ENCODE measurements at regions not wholly inside any gene's neighbourhood (a gene's known extent, or its start where the extent isn't known, plus 50 kb on each side); places are given as distances from the start of the nearest gene placed in this dataset.
A peak's percentile ranks its signal among the peaks of the same experiment; 100 is the strongest.

DNA sequence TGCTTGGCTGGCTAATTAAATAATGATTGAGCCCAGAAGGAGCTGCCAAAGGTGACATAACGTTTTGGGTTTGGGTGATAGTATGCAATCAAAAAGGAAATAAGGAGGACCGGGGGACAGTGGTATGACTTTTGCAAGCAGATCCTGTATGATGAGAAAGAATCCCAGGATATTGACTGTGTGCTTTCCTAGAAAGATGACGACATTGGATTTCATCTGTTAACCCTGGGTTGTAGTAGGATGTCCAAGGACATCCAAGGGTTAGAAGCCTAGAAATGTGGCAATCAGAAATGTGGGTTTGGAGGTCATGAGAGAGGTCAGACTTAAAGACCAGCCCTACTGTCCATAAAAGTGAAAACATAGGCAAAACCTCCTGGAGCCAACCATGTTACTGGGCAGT lies 50.3 kb upstream of the HMHB1 start:
- DNase-seq, result no peak

DNA sequence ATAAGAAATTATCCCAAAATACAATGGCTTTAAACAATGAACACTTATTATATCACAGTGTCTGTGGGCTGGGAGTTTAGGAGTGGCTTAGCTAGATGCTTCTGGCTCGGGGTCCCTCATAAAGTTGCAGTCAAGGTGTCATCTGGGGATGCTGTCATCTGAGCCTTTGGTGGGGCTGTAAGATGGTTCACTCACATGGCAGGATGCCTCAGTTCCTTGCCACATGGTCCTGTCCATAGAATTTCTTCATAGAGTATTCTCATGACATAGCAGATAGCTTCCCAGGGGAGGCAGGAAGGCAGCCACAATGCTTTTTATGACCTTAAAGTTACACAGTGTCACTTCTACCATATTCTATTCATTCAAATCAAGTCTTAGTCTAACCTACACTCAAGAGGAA lies 51.2 kb upstream of the HMHB1 start:
- DNase-seq, result no peak

DNA sequence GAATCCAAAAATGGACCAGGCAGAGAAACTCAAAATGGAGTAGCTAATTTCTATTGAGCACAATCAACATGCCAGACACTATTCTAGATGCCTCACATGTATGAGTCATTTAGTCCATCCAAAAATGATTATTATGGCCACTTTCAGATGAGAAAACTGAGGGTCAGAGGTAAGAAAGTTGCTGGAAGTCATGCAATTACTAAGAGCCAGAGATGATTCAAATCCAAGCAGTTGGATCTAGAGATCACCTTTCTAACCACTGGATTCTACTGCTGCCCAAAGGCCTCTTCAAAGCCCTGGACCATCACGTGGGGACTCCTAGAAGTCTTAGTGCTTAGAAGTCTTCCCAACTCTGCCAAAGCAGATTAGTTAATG lies 51.8 kb upstream of the HMHB1 start:
- no peak for DNase-seq

DNA sequence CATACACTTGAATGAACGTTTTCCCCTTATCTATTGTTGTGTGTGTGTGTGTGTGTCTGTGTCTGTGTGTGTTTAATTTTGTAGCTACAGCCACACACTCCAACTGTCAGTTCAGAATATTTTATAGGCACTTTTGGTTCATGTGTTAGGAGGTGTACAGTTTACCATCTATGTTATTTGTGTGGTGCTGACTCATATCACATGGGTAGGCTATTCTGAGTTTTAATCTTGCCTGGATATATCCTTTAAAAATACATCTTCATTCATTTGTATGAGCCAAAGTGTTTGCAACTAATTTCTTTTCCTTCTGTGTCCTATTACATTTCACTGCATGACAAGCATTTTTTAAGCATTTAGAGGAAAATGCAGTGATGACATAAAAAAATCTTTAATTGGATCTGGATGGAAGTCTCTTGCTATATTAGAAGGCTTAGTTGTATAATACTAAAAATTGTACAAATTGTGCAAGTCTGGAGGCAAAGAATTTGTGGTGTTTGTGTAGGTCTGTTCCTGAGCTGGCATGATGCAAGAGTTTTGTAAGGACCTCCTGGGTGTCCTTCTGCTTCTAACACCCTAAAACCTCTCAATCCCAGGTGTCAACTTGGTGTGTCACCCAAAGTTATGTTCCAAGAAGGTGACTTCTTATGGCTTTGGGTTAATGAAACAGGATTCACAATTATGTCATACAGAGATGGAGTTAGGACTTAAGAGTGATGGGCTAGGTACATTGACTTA lies 52.4 kb upstream of the HMHB1 start:
- DNase-seq, result no peak

DNA sequence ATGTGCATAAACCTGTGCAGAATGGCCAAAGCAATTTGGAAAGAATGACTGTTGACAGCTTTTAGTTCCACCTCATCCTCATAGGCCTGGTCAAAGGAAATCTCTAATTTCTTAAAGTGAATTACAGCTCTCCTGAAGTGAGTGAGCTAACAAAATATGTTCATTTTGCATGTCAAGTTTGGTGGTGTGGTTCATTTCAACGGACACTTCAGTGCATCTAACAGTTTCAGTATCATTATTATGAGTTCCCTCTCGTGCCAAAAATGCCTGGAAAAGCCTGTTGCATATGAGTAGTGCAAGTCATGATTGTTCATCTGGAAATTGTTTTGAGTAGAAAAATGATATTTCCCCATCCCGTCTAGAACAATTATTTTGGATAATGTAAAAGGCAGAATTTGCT lies 53.2 kb upstream of the HMHB1 start:
- no peak for DNase-seq

DNA sequence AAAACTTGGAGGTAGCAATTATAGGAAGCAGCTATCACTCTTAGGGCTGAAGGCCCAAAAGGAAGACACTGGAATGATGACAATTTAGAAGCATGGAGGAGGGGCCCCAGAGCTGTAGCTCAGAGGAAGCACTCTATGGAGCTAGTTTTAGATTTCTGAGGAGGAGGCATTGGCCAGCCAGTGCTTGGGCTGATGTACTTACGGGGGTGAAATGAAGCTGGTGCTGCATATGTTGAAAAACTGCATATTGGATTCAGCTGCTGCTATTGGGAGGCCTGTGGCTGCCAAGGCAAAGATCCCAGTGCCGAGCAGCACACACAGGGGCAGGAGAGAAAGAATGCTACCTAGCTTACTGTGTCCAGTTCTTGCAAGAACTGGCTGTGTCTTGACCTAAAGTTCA lies 53.9 kb upstream of the HMHB1 start:
- peak; percentile 43 for DNase-seq

DNA sequence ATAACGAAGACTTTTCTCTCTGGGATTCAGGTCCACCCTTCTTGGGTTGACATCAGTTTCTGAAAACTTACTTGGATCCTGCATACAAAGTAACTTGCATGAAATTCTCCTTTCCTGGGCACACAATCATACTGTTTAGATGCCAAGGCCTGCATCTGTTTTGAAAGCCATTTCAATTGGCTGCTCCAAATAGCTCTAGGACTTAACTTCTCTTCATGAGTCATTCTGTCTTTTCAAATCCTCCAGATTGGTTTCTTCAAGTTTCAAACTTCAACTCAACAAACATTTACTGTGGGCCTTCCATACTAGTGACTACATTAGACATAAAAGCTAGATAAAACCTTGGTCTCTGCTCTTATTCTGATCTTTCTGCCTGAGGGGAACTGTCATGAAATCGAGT lies 54.8 kb upstream of the HMHB1 start:
- no peak for DNase-seq

DNA sequence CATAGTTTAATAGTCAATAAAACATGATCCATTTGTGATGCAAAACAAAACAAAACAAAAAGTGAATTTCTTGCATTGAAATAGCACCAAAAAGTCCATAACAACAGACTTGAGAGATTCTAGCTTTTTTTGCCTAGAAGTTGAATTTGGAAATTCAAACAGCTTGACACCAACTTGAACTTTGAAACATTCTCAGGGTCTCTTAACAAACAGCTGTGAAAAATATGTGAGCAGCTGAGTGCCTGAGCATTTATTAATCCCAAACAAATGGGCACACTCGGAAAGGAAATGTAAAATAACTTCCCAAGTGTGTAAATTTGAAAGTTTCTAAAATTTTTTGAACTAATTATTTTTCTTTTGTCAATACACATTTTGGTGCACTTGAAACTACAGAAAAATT lies 56.0 kb upstream of the HMHB1 start:
- no peak for DNase-seq

DNA sequence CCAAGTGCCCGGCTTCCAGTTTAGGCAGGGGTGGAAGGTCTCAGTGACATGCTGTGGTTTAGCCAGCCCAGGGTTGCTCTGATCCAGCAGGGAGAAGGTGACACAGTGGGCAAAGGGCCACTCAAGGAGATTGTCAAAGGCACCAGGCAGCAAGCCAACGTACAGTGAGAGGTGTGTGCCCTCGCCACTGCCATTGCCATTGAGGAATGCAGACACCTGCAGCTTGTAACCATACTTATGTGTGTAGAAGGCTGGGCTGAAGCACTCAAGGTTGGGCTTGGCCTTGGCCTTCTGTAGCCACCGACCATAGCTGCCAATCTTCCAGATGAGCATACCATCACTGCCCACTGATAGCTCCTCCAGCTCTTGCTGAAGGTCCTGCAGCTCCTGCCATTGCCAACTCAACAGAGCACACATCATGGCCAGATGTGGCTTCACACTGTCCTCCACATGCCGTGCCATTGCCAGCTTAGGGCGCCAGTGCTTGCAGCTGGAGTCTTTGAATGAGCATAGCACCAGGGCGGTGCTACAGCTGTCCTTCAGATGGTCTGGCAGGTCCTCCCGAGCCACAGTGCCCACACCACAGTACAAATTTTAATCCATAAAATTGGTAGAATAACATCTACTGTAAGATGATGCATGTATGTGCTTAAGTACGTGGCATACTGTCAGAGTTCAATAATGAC lies 59.7 kb upstream of the HMHB1 start:
- DNase-seq, result no peak

DNA sequence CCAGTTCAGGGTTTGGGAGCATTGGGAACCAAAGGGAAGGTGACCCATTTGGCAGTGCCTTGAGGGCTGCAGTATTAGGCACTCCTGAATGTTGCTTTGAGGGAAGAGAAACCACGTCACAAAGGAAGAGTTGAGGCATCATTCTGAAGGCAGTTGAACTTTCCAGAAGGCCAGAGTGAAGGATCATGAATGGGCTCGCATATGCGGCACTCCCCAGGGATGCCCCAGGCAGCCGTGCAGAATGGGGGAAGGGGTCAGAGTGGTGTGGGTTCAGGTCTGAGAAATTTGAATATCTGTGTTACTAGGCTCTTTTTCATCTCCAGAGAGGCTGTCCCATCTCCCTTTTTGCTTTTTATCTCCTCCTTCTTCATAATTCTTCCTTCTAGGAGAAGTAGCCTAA lies 60.6 kb upstream of the HMHB1 start:
- no peak for DNase-seq

DNA sequence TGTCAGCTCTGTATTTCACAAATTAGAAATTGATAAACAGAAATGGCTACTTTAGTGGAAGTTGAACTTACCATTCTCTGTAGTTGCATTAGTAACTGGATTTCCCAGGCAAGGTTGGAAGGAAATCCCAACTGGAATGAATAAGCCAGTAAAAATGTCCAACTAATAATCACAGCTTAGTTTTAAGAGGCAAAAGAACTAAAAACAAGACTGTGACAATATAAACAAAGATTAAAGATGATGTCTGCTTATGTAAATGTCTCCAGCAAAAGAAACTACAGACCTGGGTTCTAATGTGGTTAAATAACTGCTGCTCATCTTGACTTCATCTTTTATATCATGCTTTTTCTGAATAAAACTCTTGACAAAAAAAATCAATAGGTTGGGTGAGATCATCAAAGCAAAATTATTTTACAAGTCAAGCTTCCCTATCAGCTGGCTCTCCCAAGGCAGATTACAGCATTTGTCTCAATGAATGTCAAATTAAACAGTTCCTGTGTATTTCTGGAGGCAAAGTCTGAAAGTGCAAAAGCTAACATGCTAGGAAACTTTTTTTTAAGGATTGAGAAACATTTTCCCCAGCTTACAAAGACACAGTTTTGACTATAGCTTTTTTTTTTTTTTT lies 62.3 kb upstream of the HMHB1 start:
- DNase-seq, result no peak

DNA sequence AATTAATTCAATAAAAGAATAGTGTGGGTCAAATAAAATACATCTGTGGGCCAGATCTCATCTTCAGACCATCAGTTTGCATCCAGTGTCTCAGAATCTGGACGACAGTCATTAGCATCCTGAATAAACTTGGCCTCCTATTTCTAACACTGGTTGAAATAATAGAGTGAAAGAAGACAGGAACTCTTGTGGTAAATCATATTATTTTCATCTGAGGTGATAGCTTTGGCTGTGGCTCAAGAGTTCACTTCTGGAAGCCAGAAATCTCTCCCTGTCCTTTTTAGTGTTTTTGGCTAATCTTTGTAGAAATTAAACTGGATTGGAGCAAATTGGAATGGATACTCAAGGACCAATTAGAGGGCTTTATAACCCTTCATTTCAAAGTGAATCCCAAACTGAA lies 63.4 kb upstream of the HMHB1 start:
- DNase-seq, result no peak

DNA sequence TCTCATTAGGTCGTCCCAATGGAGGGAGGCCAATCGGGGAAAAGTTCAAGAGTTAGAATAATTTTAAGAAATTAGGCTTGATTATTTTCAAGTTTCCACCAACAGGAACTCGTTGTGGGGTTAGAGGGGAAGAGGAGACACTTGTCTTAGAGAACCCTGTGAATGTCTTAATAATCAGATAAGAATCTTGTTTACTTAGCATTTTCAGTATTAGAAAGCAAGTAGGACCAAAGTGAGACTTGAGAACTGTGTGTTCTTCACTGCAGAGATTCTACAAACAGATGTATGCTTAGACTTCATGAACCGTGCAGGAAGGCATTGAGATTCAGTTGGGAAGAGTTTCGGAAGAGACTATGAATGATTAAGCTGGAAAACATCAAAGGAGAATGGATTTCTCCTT lies 69.0 kb upstream of the HMHB1 start:
- DNase-seq, result no peak

DNA sequence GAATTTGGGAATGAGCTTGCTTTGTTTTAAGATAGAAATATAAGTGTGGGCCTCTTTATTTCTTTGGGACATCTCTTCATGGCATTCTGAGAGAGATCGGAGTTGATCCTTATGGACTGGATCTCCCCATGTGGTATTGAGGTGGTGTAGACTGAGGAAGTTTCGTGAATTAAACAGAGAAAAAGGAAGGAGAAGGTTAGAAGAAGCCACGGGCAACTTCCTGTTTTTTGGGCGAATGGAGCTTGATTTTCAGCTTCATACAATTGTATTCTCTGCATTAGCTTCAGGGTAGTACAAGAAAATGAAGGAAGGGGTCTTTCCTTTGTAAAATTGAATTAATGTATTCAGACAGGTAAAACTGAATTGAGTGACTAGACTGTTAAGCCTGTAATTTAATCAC lies 70.5 kb upstream of the HMHB1 start:
- no peak for DNase-seq

DNA sequence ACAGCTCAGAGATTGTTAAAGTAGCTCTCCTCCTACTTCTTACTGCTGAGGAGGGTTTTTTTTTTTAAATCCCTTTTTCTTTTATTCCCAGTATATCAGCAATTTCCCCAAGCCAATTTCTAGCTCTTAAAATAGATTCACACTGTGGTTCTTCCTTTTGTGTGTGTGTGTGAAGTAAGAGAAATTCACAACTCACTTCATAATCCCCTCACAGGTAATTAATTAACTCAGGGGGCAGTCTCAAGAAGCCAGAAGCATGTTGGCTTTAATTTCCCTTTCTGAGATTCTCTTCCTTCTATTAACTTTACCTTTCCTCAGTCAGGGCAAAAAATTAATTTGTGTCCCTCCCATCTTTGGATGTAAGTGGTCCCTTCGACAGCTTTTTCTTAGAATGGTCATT lies 71.0 kb upstream of the HMHB1 start:
- no peak for DNase-seq

DNA sequence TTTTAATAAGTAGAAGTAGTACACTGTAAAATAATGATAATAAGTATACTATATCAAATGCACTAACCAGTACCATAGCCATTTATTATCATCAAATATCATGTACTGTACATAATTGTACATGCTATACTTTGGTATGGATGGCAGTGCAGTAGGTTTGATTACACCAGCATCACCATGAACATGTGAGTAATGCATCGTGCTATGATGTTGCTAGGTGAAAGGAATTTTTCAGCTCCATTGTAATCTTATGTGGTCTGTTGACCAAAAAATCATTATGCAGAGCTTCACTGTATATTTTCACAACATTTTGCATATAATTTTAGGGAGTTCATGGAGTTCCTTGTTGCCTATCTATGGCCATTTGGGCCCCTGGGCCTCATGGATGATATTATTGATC lies 72.2 kb upstream of the HMHB1 start:
- DNase-seq, result no peak

DNA sequence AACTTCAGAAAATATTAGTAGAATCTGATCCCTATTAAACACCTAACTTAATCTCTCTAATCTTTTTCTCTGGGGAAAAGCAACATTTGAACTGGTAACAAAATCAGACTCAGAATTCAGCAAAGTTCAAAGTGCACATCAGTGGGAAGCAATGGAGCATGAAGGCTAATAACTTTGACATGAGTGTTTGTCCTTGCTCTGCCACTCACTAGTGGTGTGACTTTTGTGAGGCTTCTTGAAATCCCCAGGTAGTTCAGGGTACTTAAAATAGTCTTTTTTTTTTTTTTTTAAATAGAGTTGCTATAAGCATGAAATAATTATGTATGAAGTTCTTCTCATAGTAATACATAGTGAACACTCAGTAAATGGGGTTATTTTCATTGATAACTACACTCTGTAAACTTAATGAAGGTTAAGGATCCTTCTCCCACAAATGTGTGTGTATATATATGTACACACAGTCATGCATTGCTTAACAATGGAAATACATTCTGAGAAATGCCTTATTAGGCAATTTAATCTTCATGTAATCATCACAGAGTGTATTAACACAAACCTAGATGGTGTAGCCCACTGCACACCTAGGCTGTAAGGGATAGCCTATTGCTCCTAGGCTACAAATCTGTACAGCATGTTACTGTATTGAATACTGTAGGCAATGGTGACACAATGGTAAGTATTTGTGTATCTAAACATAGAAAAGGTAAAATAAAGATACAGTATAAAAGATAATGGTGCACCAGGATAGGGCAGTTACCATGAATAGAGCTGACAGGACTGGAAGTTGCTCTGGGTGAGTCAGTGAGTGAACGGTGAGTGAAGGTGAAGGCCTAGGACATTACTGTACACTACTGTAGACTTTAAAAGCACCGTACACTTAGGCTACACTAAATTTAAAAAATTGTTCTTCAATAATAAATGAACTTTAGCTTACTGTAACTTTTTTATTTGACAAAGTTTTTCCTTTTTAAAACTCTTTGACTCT lies 73.3 kb upstream of the HMHB1 start:
- no peak for DNase-seq

DNA sequence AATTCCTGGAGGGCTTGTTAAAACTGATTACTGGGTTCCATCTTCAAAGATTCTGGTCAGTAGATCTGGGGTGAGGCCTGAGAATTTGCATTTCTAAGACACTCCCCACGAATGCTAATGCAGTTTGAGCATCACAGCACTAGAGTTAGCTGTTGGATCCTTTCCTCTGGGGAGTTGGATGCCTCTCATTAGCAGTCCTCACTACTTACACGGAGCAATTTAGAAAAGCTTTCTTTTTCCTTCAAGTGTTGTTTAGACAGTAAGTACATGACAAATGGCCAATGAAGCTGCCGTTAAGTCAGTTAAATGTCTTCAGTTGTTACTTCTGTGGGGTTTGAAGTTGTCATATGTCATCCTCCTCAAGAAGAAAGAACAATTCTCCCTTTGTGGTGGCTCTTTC lies 74.9 kb upstream of the HMHB1 start:
- no peak for DNase-seq

DNA sequence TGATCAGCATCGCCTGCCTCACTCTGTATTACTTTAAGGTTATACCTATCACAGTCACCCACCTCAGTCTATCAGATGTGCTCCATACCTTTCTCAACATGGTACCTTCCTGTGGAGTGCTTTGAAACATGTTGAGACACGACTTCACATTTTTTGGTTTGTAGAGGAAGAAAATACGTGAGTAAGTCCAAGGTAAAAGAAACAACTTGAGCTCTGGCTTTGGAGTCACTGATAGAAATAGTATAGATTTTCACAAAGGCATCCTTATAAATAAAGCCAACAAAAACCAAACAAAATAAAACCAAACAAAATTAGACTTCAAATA lies 77.5 kb upstream of the HMHB1 start:
- no peak for DNase-seq

DNA sequence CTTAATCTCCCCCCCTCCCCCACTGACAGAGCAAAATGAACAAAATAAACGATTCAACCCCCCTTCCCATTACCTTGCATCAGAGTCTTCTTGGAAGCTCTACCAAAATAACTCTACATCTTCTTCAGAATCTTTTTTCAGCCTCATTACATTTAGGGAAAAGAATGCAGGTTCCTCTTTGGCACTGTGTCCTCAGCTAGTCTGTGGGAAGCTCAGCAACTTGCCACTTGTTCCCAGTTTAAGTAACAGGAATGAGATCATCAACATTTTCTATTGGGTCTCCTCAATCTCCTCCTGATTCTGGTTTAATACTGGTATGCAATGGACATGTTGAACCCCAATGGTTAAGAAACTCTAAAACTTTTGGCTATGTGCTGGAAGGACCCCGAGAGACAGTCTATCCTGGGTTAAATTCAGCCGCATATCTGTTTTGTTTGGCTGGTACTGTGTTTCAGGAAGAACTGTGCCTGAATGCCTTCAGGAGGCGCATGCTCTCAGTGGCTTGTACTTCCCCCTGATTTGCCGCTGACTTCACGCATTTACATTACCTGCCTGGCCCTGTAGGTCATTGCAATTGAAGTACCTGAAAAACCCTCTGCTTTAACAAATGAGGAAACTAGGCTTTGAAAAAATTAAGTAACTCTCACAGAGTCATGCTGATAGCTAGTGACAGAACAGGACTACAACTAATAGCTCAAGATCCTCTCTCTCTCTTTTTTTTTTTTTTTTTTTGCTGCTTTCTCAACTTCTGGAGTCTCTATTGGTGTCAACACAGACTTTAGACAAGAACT lies 78.1 kb upstream of the HMHB1 start:
- DNase-seq, result no peak

DNA sequence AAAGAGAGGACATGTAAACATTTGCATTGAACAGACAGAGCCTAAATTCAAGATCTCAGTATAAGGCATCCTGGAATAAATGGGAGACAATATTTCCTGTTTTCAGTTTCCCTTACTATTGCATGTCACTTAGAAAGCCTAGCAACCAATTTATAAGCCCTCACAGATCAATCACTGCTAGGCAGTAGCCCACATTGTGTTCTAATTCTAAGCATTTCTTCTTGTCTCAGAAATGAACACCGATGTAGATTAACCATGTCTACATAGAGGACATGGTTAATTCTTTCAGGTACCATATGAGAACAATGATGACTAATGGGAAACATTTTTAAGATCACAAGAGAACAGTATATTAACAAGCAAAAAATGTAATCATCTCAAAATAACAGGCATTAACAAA lies 79.6 kb upstream of the HMHB1 start:
- no peak for DNase-seq

DNA sequence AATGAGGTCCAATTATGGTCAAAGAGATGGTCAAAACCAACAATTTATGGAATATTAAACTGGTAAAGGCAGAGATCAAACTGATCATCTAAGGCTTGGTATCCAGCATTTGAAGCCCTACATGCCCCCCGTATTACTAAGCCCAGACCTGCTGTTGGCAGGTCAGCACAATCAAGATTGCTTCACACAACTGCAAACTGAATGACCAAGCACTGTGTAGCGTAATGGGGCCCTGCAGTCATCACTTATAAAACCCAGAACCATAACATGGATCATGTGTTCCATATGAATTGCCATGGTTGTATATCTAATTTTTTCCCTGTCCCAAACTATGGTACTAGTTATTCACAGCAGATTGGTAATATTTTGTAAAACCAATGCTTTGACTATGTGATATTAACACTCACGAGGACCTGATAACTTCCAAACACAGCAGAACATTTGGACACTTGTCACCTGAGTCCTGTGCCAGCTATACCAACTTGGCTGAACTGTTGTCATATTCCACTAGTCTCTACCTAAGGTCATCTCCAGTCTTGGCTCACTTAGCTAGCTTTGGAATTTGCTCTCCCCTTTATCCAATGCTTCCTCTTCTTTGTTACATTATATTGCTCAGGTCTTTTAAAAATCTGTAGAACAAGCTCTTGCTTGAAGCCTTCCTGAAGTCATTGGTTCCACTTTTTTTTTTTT lies 81.7 kb upstream of the HMHB1 start:
- DNase-seq, result no peak
